Keratinocyte (primary cell): ENCODE measurements at regions not wholly inside any gene's neighbourhood (a gene's known extent, or its start where the extent isn't known, plus 50 kb on each side); places are given as distances from the start of the nearest gene placed in this dataset.

Experiments used
- DNase-seq: peaks from one replicate; pipeline ENCODE4 v3.0.0-alpha.2; 2011; ENCODE audit warnings: low read depth, missing footprints, low spot score
- FAIRE-seq: peaks from 2 replicates; lab custom pipeline; 2011; peaks lifted over from hg19 to GRCh38; lab: Jason Lieb, UNC
- H2AFZ ChIP-seq: 2 replicates; pipeline ENCODE4 v1.6.0; 2012; ENCODE audit warnings: low read length, control low read depth, inconsistent platforms; ENCODE audit not compliant: control insufficient read depth
- H3K27ac ChIP-seq: 2 replicates; pipeline ENCODE4 v1.5.1; 2011; ENCODE audit warnings: low read length; ENCODE audit not compliant: control insufficient read depth, insufficient read depth
- H3K27me3 ChIP-seq: 3 replicates; pipeline ENCODE4 v1.6.0; 2011; ENCODE audit warnings: low read length; ENCODE audit not compliant: control insufficient read depth, insufficient read depth; ENCODE audit errors: extremely low read depth
- H3K36me3 ChIP-seq, 2 experiments: 2 replicates in 1 of 2; 3 replicates in 1 of 2; pipeline ENCODE4 v1.5.1; 2011; ENCODE audit warnings: low read length in 2 of 2, mild to moderate bottlenecking in 1 of 2; ENCODE audit not compliant: control insufficient read depth in 2 of 2, insufficient read depth in 2 of 2; ENCODE audit errors: extremely low read depth in 1 of 2
- H3K4me1 ChIP-seq: 3 replicates; pipeline ENCODE4 v1.5.1; 2011; ENCODE audit warnings: low read length; ENCODE audit not compliant: control insufficient read depth, insufficient read depth; ENCODE audit errors: extremely low read depth
- H3K4me2 ChIP-seq: 3 replicates; pipeline ENCODE4 v1.6.0; 2011; ENCODE audit warnings: low read depth, low read length; ENCODE audit not compliant: control insufficient read depth, insufficient read depth; ENCODE audit errors: extremely low read depth
- H3K4me3 ChIP-seq, 3 experiments: fragments of 200-600 bp in 1 of 3; sonication (generic) in 1 of 3; 2 replicates in 2 of 3; 3 replicates in 1 of 3; pipeline ENCODE4 v1.5.1; 2011 to 2016; ENCODE audit warnings: low read length in 3 of 3, mild to moderate bottlenecking in 3 of 3, control low read depth in 2 of 3, inconsistent platforms in 1 of 3, low read depth in 1 of 3, mixed read lengths in 1 of 3, mixed run types in 1 of 3, moderate library complexity in 1 of 3; ENCODE audit not compliant: control insufficient read depth in 2 of 3, insufficient read depth in 2 of 3; ENCODE audit errors: extremely low read depth in 1 of 3
- H3K79me2 ChIP-seq: 2 replicates; pipeline ENCODE4 v1.6.0; 2012; ENCODE audit warnings: low read length; ENCODE audit not compliant: control insufficient read depth, insufficient read depth
- H3K9ac ChIP-seq: 3 replicates; pipeline ENCODE4 v1.6.0; 2011; ENCODE audit warnings: low read length; ENCODE audit not compliant: control insufficient read depth, insufficient read depth; ENCODE audit errors: extremely low read depth
- H3K9me1 ChIP-seq: 3 replicates; pipeline ENCODE4 v1.6.0; 2011; ENCODE audit warnings: low read length; ENCODE audit not compliant: control insufficient read depth, insufficient read depth; ENCODE audit errors: extremely low read depth
- H3K9me3 ChIP-seq: 2 replicates; pipeline ENCODE4 v1.5.1; 2012; ENCODE audit warnings: low read depth, low read length; ENCODE audit not compliant: control insufficient read depth
- H4K20me1 ChIP-seq: 3 replicates; pipeline ENCODE4 v1.6.0; 2011; ENCODE audit warnings: low read length; ENCODE audit not compliant: control insufficient read depth, insufficient read depth; ENCODE audit errors: extremely low read depth
- EZH2 ChIP-seq: IDR thresholded peaks from one replicate; pipeline ENCODE4 v1.6.1; 2012; ENCODE audit warnings: inconsistent platforms, mild to moderate bottlenecking, low read length, moderate library complexity
- dilution Hi-C: fragments of 300-500 bp; cut with MboI; formaldehyde crosslinking; loops from one replicate; pipeline ENCODE4 v1.7.0; 2020; ENCODE audit warnings: low sequenced_read_pairs; ENCODE audit not compliant: extremely low pct_ligation_motif_present
- TF ChIP-seq, protein P1 (sequence below), 3 experiments: IDR thresholded peaks in 1 of 3; conservative IDR thresholded peaks in 1 of 3; optimal IDR thresholded peaks in 1 of 3; 2 replicates in 2 of 3; 3 replicates in 1 of 3; pipeline versions ENCODE3 to v1.5.1; 2011; ENCODE audit warnings: low read length in 3 of 3, mild to moderate bottlenecking in 3 of 3, moderate library complexity in 2 of 3, control low read depth in 1 of 3, inconsistent platforms in 1 of 3; ENCODE audit not compliant: insufficient read depth in 2 of 3; ENCODE audit errors: extremely low read depth in 1 of 3

DNA sequence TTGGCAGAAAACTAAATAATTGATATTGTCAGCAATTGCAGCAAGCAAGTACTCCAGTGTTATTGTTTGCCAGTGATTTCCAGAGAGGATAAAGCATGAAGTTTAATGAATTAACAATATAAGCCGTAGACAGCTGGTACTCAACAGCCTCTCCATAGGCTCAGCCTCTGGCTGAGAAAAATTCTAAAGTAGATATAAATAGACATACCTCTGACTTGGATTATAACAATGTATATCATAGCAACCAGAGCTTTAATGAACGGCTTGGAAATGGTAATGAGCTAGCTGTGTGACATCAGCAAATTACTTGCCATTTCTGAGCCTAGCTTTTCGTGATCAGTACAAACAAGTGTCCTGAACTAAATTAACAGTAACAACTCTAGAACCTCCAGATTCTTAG is 1055.4 kb upstream of the AUTS2 start:
- Histone ChIP-seq H3K4me2 (no peak overlapping the region), H3K27ac (no peak overlapping the region), H3K4me3 (no peak overlapping the region), H3K4me1 (no peaks in the 10 kb centered on the region), H3K36me3 (no peaks in the 10 kb centered on the region), H3K9me3 (no peaks in the 10 kb centered on the region), H3K9me1 (no peaks in the 10 kb centered on the region), H3K79me2 (no peaks in the 10 kb centered on the region), H3K27me3 (no peaks in the 10 kb centered on the region), H2AFZ (no peak overlapping the region), H3K9ac (no peak overlapping the region), H4K20me1 (no peaks in the 10 kb centered on the region)
- dilution Hi-C loops = no loop called here
- no peak for TF ChIP-seq EZH2
- TF ChIP-seq, protein P1, sequence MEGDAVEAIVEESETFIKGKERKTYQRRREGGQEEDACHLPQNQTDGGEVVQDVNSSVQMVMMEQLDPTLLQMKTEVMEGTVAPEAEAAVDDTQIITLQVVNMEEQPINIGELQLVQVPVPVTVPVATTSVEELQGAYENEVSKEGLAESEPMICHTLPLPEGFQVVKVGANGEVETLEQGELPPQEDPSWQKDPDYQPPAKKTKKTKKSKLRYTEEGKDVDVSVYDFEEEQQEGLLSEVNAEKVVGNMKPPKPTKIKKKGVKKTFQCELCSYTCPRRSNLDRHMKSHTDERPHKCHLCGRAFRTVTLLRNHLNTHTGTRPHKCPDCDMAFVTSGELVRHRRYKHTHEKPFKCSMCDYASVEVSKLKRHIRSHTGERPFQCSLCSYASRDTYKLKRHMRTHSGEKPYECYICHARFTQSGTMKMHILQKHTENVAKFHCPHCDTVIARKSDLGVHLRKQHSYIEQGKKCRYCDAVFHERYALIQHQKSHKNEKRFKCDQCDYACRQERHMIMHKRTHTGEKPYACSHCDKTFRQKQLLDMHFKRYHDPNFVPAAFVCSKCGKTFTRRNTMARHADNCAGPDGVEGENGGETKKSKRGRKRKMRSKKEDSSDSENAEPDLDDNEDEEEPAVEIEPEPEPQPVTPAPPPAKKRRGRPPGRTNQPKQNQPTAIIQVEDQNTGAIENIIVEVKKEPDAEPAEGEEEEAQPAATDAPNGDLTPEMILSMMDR (optimal IDR thresholded peaks at IDR 0.05 in 1 of 3, IDR thresholded peaks at IDR 0.05 in 1 of 3, conservative IDR thresholded peaks at IDR 0.05 in 1 of 3; ENCODE audit: extremely low read depth in 1 of 3, insufficient read depth in 2 of 3, low read length in 3 of 3) = no peak
- no peak for FAIRE-seq
- DNase-seq = no peak

DNA sequence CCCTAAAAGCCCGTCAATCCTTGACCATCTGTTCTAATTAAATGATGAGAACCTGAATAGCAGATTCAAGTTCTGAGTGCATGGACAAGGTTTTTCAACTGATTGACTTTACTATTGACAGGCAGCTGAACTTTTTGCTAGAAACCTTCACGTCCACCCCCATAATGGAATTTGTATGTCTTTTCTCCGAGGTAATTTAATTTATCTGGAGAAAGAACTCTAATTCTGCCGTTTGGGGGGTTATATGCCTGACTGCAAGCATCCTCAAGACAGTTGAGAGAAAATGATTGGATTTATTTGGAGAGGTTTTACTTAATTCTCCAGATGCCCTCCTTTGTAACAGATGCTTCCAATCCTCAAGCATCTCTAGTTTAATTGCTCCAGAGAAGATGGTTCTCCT is 1053.4 kb upstream of the AUTS2 start:
- no peak overlapping the region for H3K9ac ChIP-seq
- no peaks in the 10 kb centered on the region for H3K9me1 ChIP-seq
- no peak for FAIRE-seq

More for the DNA sequence above, 1053.4 kb upstream of the AUTS2 start:
- Histone ChIP-seq H3K36me3 (no peaks in the 10 kb centered on the region), H3K4me2 (no peak overlapping the region), H3K9me3 (no peaks in the 10 kb centered on the region), H3K4me3 (no peak overlapping the region), H4K20me1 (no peaks in the 10 kb centered on the region), H3K79me2 (no peaks in the 10 kb centered on the region), H3K27me3 (no peaks in the 10 kb centered on the region), H3K4me1 (no peaks in the 10 kb centered on the region), H2AFZ (no peak overlapping the region), H3K27ac (no peak overlapping the region)
- TF ChIP-seq EZH2 = no peak
- TF ChIP-seq, protein P1 (optimal IDR thresholded peaks at IDR 0.05 in 1 of 3, IDR thresholded peaks at IDR 0.05 in 1 of 3, conservative IDR thresholded peaks at IDR 0.05 in 1 of 3; ENCODE audit: extremely low read depth in 1 of 3, insufficient read depth in 2 of 3, low read length in 3 of 3) = no peak
- dilution Hi-C loops = no loop called here
- no peak for DNase-seq
